HepG2 (cell line): ENCODE measurements at regions not wholly inside any gene's neighbourhood (a gene's known extent, or its start where the extent isn't known, plus 50 kb on each side); places are given as distances from the start of the nearest gene placed in this dataset.

Source experiments
- ATAC-seq: fragments of 200-7000 bp; cut with Tn5 transposase; 3 replicates; pipeline ENCODE4 v1.9.1; 2020; ENCODE audit warnings: mild to moderate bottlenecking, moderate library complexity
- BruUV-seq: library from RNA; stranded (reverse); fragments of 400-500 nt; replicated peaks from 2 replicates; lab custom pipeline; 2021; lab: Mats Ljungman, UMichigan
- CTCF ChIA-PET: fragments of 300-600 bp; formaldehyde crosslinking; extraction: SDS; loops from one replicate; lab custom pipeline; 2021; ENCODE audit warnings: low total read pairs, inconsistent platforms, low intra/inter-chr PET ratio; lab: Yijun Ruan, JAX
- POLR2A ChIA-PET: fragments of 350-600 bp; sonication (Branson Sonifier 250); formaldehyde crosslinking; loops from one replicate; lab custom pipeline; 2020; ENCODE audit warnings: antibody characterized with exemption, inconsistent platforms; lab: Yijun Ruan, JAX
- DNase-seq: peaks from one replicate; pipeline ENCODE4 v3.0.0-alpha.2; 2015; ENCODE audit warnings: low spot score
- FAIRE-seq: peaks from 3 replicates; lab custom pipeline; 2011; peaks lifted over from hg19 to GRCh38; lab: Jason Lieb, UNC
- H2AFZ ChIP-seq: one replicate; pipeline ENCODE4 v1.6.1; 2011; ENCODE audit warnings: low read length, inconsistent platforms
- H3K27ac ChIP-seq: fragments of 300-600 bp; 3 replicates; pipeline ENCODE4 v1.8.0; 2011; ENCODE audit warnings: mixed run types, mild to moderate bottlenecking, mixed read lengths, low read length, inconsistent platforms; ENCODE audit not compliant: insufficient read depth; ENCODE audit errors: extremely low read length
- H3K27me3 ChIP-seq, 2 experiments: fragments of 200-600 bp in 1 of 2; 2 replicates in 1 of 2; 3 replicates in 1 of 2; pipeline versions ENCODE4 v1.6.0 to v1.8.0; 2011; ENCODE audit warnings: low read length in 2 of 2, mild to moderate bottlenecking in 2 of 2, moderate library complexity in 2 of 2, inconsistent platforms in 1 of 2; ENCODE audit not compliant: insufficient read depth in 2 of 2, control insufficient read depth in 1 of 2
- H3K36me3 ChIP-seq, 2 experiments: fragments of 200-600 bp in 1 of 2; replicated peaks in 1 of 2; 2 replicates in 1 of 2; 3 replicates in 1 of 2; pipeline versions ENCODE4 v1.5.1 to v1.8.0; 2011; ENCODE audit warnings: low read length in 2 of 2, inconsistent platforms in 1 of 2; ENCODE audit not compliant: insufficient read depth in 2 of 2, control insufficient read depth in 1 of 2
- H3K4me1 ChIP-seq: 2 replicates; pipeline ENCODE4 v1.5.1; 2012; ENCODE audit warnings: low read length, inconsistent platforms; ENCODE audit not compliant: insufficient read depth
- H3K4me2 ChIP-seq: 2 replicates; pipeline ENCODE4 v1.6.0; 2011; ENCODE audit warnings: low read depth, low read length, inconsistent platforms
- H3K4me3 ChIP-seq, 3 experiments: fragments of 200-600 bp in 1 of 3; sonication (generic), shearing (Covaris generic) in 1 of 3; replicated peaks in 1 of 3; 2 replicates each; pipeline ENCODE4 v1.5.1; 2011 to 2016; ENCODE audit warnings: low read length in 3 of 3, inconsistent platforms in 2 of 3, low read depth in 2 of 3, mild to moderate bottlenecking in 2 of 3, control low read depth in 1 of 3, mixed read lengths in 1 of 3; ENCODE audit not compliant: insufficient read depth in 1 of 3
- H3K79me2 ChIP-seq: one replicate; pipeline ENCODE4 v1.6.1; 2011; ENCODE audit warnings: low read length, inconsistent platforms; ENCODE audit not compliant: insufficient read depth
- H3K9ac ChIP-seq: 2 replicates; pipeline ENCODE4 v1.6.0; 2011; ENCODE audit warnings: mild to moderate bottlenecking, low read depth, low read length, inconsistent platforms; ENCODE audit not compliant: insufficient read depth
- H3K9me3 ChIP-seq: 2 replicates; pipeline ENCODE4 v1.5.1; 2012; ENCODE audit warnings: mild to moderate bottlenecking, low read length
- H4K20me1 ChIP-seq: 2 replicates; pipeline ENCODE4 v1.6.0; 2011; ENCODE audit warnings: inconsistent platforms, mild to moderate bottlenecking, low read length, moderate library complexity; ENCODE audit not compliant: insufficient read depth
- GFI1 ChIP-seq: sonication (generic); formaldehyde crosslinking; IDR thresholded peaks from 2 replicates; pipeline ENCODE4 v1.5.0; 2020; ENCODE audit warnings: missing genetic modification reagents, mild to moderate bottlenecking, borderline replicate concordance
- GPN1 ChIP-seq: sonication (generic); formaldehyde crosslinking; IDR thresholded peaks from 2 replicates; pipeline ENCODE4 v1.5.1; 2020; ENCODE audit warnings: missing genetic modification reagents, borderline replicate concordance
- MAFG ChIP-seq: sonication (generic); formaldehyde crosslinking; IDR thresholded peaks from 2 replicates; pipeline ENCODE4 v1.5.1; 2020; ENCODE audit warnings: mild to moderate bottlenecking, missing genetic modification reagents
- RAD51 ChIP-seq: fragments of 450-650 bp; IDR thresholded peaks from 2 replicates; pipeline ENCODE4 v1.6.1; 2016; ENCODE audit warnings: borderline replicate concordance
- SIN3B ChIP-seq: fragments of 150-350 bp; IDR thresholded peaks from 2 replicates; pipeline ENCODE4 v1.6.1; 2014; ENCODE audit warnings: low read length
- SMARCC2 ChIP-seq: fragments of 450-650 bp; IDR thresholded peaks from 2 replicates; pipeline ENCODE4 v1.6.1; 2017; ENCODE audit warnings: antibody characterized with exemption, mild to moderate bottlenecking
- SMYD3 ChIP-seq: sonication (generic); formaldehyde crosslinking; IDR thresholded peaks from 2 replicates; pipeline ENCODE4 v1.8.1; 2023; ENCODE audit warnings: mild to moderate bottlenecking, missing genetic modification reagents
- ZFP37 ChIP-seq: sonication (generic); formaldehyde crosslinking; IDR thresholded peaks from 2 replicates; pipeline ENCODE4 v1.4.0; 2020; ENCODE audit warnings: missing genetic modification reagents, borderline replicate concordance
- ZNF12 ChIP-seq: sonication (generic); formaldehyde crosslinking; IDR thresholded peaks from 2 replicates; pipeline ENCODE4 v1.5.0; 2020; ENCODE audit warnings: missing genetic modification reagents
- ZNF17 ChIP-seq: sonication (generic); formaldehyde crosslinking; IDR thresholded peaks from 2 replicates; pipeline ENCODE4 v1.5.0; 2020; ENCODE audit warnings: mild to moderate bottlenecking, missing genetic modification reagents
- ZNF264 ChIP-seq: sonication (generic); formaldehyde crosslinking; IDR thresholded peaks from 2 replicates; pipeline ENCODE4 v1.4.0; 2020; ENCODE audit warnings: missing genetic modification reagents
- ZNF274 ChIP-seq: sonication (generic); formaldehyde crosslinking; IDR thresholded peaks from 2 replicates; pipeline ENCODE4 v1.5.1; 2020; ENCODE audit warnings: mild to moderate bottlenecking, missing genetic modification reagents
- ZNF280B ChIP-seq: sonication (generic); formaldehyde crosslinking; IDR thresholded peaks from 2 replicates; pipeline ENCODE4 v1.5.0; 2020; ENCODE audit warnings: missing genetic modification reagents, mild to moderate bottlenecking, borderline replicate concordance
- ZNF710 ChIP-seq: sonication (generic); formaldehyde crosslinking; IDR thresholded peaks from 2 replicates; pipeline ENCODE4 v1.5.0; 2020; ENCODE audit warnings: mild to moderate bottlenecking, missing genetic modification reagents, borderline replicate concordance
- ZNF724P ChIP-seq: sonication (generic); formaldehyde crosslinking; IDR thresholded peaks from 2 replicates; pipeline ENCODE4 v1.8.0; 2022; ENCODE audit warnings: missing genetic modification reagents, borderline replicate concordance
- ZNF768 ChIP-seq: sonication (generic); formaldehyde crosslinking; IDR thresholded peaks from 2 replicates; pipeline ENCODE4 v1.4.0; 2020; ENCODE audit warnings: missing genetic modification reagents
- WGBS: methylation state at CpG from one replicate; pipeline ENCODE4 v1.1.6; 2017; ENCODE audit warnings: low lambda C conversion rate; 5-methylcytosine and 5-hydroxymethylcytosine counted together
- in situ Hi-C: cut with HindIII; loops from 2 replicates; pipeline ENCODE4 v1.10.0; 2017; ENCODE audit warnings: low pct_unique_long_range_greater_than_20kb; ENCODE audit not compliant: extremely low pct_ligation_motif_present
- intact Hi-C: fragments of 100-400 bp; cut with micrococcal nuclease; formaldehyde crosslinking; loops from one replicate; pipeline ENCODE4 v1.10.0; 2022; ENCODE audit not compliant: unreplicated experiment
- TF ChIP-seq, protein P1 (sequence below): sonication (generic); formaldehyde crosslinking; IDR thresholded peaks from 2 replicates; pipeline ENCODE4 v1.4.0; 2020; ENCODE audit warnings: missing genetic modification reagents

- in situ Hi-C loops (no loop called here), intact Hi-C loops (no loop called here)
- ATAC-seq (no peak), DNase-seq (no peak), FAIRE-seq (no peak)
- Histone ChIP-seq H3K9ac (no peak overlapping the region), H3K4me1 (no peaks in the 10 kb centered on the region), H3K36me3 (no peaks in the 10 kb centered on the region), H3K4me3 (no peak overlapping the region), H3K79me2 (no peaks in the 10 kb centered on the region), H3K9me3 (peaks cover 87% of the 10 kb centered on the region), H3K27ac (no peak overlapping the region), H3K4me2 (no peak overlapping the region), H3K27me3 (no peaks in the 10 kb centered on the region), H2AFZ (no peak overlapping the region), H4K20me1 (no peaks in the 10 kb centered on the region)
- ChIA-PET CTCF (no interaction called here), POLR2A (no interaction called here)
- no TSS peak for BruUV-seq
- TF ChIP-seq GPN1 (CRISPR knock-in tag) (no peak), ZFP37 (CRISPR knock-in tag) (no peak), ZNF724P (CRISPR knock-in tag) (no peak), ZNF12 (CRISPR knock-in tag) (no peak), MAFG (CRISPR knock-in tag) (no peak)
- 7% methylated on average over 2 of the region's 2 CpGs for WGBS
These were observed 634.7 kb downstream of the NCAM2 start for GRCh38 chr21:21632926-21633325.

GRCh38 chr21:21661741-21662140 is 663.5 kb downstream of the NCAM2 start:
- Histone ChIP-seq H3K27ac (no peak overlapping the region), H3K79me2 (no peaks in the 10 kb centered on the region), H3K9ac (no peak overlapping the region), H3K4me3 (no peak overlapping the region), H2AFZ (no peak overlapping the region), H3K9me3 (peaks cover 76% of the 10 kb centered on the region), H3K36me3 (no peaks in the 10 kb centered on the region), H4K20me1 (no peaks in the 10 kb centered on the region), H3K4me1 (no peaks in the 10 kb centered on the region), H3K27me3 (no peaks in the 10 kb centered on the region), H3K4me2 (no peak overlapping the region)
- ChIA-PET POLR2A (no interaction called here), CTCF (no interaction called here)
- in situ Hi-C loops (no loop called here), intact Hi-C loops (no loop called here)
- FAIRE-seq (no peak), DNase-seq (no peak), ATAC-seq (no peak)
- WGBS = 0% methylated on average over 1 of the region's 1 CpG
- no TSS peak for BruUV-seq
- TF ChIP-seq ZNF280B (CRISPR knock-in tag) (no peak), ZNF264 (CRISPR knock-in tag) (no peak), SMARCC2 (no peak), SMYD3 (CRISPR knock-in tag) (no peak), ZNF710 (CRISPR knock-in tag) (no peak), SIN3B (no peak), GFI1 (CRISPR knock-in tag) (no peak), RAD51 (no peak), ZNF768 (CRISPR knock-in tag) (no peak), ZNF17 (CRISPR knock-in tag) (no peak), ZNF274 (CRISPR knock-in tag) (no peak)
- TF ChIP-seq, protein P1, sequence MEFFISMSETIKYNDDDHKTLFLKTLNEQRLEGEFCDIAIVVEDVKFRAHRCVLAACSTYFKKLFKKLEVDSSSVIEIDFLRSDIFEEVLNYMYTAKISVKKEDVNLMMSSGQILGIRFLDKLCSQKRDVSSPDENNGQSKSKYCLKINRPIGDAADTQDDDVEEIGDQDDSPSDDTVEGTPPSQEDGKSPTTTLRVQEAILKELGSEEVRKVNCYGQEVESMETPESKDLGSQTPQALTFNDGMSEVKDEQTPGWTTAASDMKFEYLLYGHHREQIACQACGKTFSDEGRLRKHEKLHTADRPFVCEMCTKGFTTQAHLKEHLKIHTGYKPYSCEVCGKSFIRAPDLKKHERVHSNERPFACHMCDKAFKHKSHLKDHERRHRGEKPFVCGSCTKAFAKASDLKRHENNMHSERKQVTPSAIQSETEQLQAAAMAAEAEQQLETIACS (CRISPR knock-in tag) = no peak
